Stimulated activated CD8-positive, alpha-beta memory T cell treated with anti-CD3 and anti-CD28 coated beads, Interleukin-2, amount 100 ng/mL, for 48 hours (primary cell): ENCODE measurements at regions not wholly inside any gene's neighbourhood (a gene's known extent, or its start where the extent isn't known, plus 50 kb on each side); places are given as distances from the start of the nearest gene placed in this dataset.

Experiments
- DNase-seq, 2 donors: peaks; one replicate each; pipeline ENCODE4 v3.0.0-alpha.2; 2020; ENCODE audit warnings: low read depth in 2 of 2

- DNase-seq = no peak
Observed at GRCh38 chr2:181341855-181342600, 115.2 kb upstream of the ITGA4 start.

GRCh38 chr2:181348107-181348837 is 108.9 kb upstream of the ITGA4 start:
- DNase-seq = no peak

GRCh38 chr2:181352158-181352557 is 105.0 kb upstream of the ITGA4 start:
- DNase-seq = no peak

GRCh38 chr2:181354626-181355025 is 102.6 kb upstream of the ITGA4 start:
- no peak for DNase-seq

- no peak for DNase-seq
Observed at GRCh38 chr2:181356526-181357130, 100.6 kb upstream of the ITGA4 start.

- DNase-seq = peak in 1 of 2 donors; percentile 6
Observed at GRCh38 chr2:181357979-181358378, 99.2 kb upstream of the ITGA4 start.

GRCh38 chr2:181362561-181362960 is 94.6 kb upstream of the ITGA4 start:
- no peak for DNase-seq

- no peak for DNase-seq
Observed at GRCh38 chr2:181363164-181363563, 94.0 kb upstream of the ITGA4 start.

- DNase-seq = no peak
Observed at GRCh38 chr2:181364492-181365170, 92.6 kb upstream of the ITGA4 start.

- DNase-seq = no peak
Observed at GRCh38 chr2:181366675-181367175, 90.5 kb upstream of the ITGA4 start.

- DNase-seq = no peak
Observed at GRCh38 chr2:181367411-181367810, 89.8 kb upstream of the ITGA4 start.

GRCh38 chr2:181367906-181368435 is 89.2 kb upstream of the ITGA4 start:
- no peak for DNase-seq

- no peak for DNase-seq
Observed at GRCh38 chr2:181370126-181370525, 87.1 kb upstream of the ITGA4 start.

GRCh38 chr2:181371195-181371594 is 86.0 kb upstream of the ITGA4 start:
- DNase-seq = no peak

GRCh38 chr2:181371782-181372645 is 85.2 kb upstream of the ITGA4 start:
- no peak for DNase-seq

GRCh38 chr2:181372646-181373040 is 84.5 kb upstream of the ITGA4 start:
- no peak for DNase-seq

- DNase-seq = no peak
Observed at GRCh38 chr2:181374781-181375675, 82.2 kb upstream of the ITGA4 start.

GRCh38 chr2:181376442-181376841 is 80.7 kb upstream of the ITGA4 start:
- no peak for DNase-seq

- no peak for DNase-seq
Observed at GRCh38 chr2:181376999-181377398, 80.2 kb upstream of the ITGA4 start.

- no peak for DNase-seq
Observed at GRCh38 chr2:181378491-181378890, 78.7 kb upstream of the ITGA4 start.
